ENCODE measurements at regions not wholly inside any gene's neighbourhood (a gene's known extent, or its start where the extent isn't known, plus 50 kb on each side); places are given as distances from the start of the nearest gene placed in this dataset.

GRCh38 chr2:120450196-120450820 is 104.4 kb downstream of the INHBB start:
- no peak for TF ChIP-seq POLR2A (IDR thresholded peaks at IDR 0.05)
- H3K27ac ChIP-seq = no peak overlapping the region
- H3K27me3 ChIP-seq = no peaks in the 10 kb centered on the region
- DNase-seq (no peak), ATAC-seq (no peak)
- no peaks in the 10 kb centered on the region for H3K36me3 ChIP-seq
- H3K4me1 ChIP-seq = no peaks in the 10 kb centered on the region
- no peak overlapping the region for H3K4me3 ChIP-seq
- no peaks in the 10 kb centered on the region for H3K9me3 ChIP-seq
- 89% methylated on average over 3 of the region's 12 CpGs for WGBS (ENCODE audit: insufficient coverage, low coverage, low lambda C conversion rate, missing lambda C conversion rate)
- intact Hi-C loops (cut with DNase I) = no loop called here

- intact Hi-C loops (cut with DNase I) = no loop called here
These were observed 105.4 kb downstream of the INHBB start for GRCh38 chr2:120451334-120451733.

GRCh38 chr2:120452131-120452530 is 106.2 kb downstream of the INHBB start:
- DNase-seq = peak in 1 of 3 donors; percentile 18
- TF ChIP-seq POLR2A (IDR thresholded peaks at IDR 0.05) = no peak
- TF ChIP-seq CTCF (IDR thresholded peaks at IDR 0.05) = no peak
- Histone ChIP-seq H3K9me3 (no peaks in the 10 kb centered on the region), H3K27ac (no peak overlapping the region), H3K4me3 (no peak overlapping the region), H3K36me3 (no peaks in the 10 kb centered on the region), H3K4me1 (no peaks in the 10 kb centered on the region), H3K27me3 (no peaks in the 10 kb centered on the region)
- 100% methylated on average over 1 of the region's 7 CpGs for WGBS (ENCODE audit: insufficient coverage, low coverage, low lambda C conversion rate, missing lambda C conversion rate)
- intact Hi-C loops (cut with DNase I) = no loop called here
- ATAC-seq = no peak

More at GRCh38 chr2:120451334-120451733, 105.4 kb downstream of the INHBB start:
- 13% methylated on average over 1 of the region's 6 CpGs for WGBS (ENCODE audit: insufficient coverage, low coverage, low lambda C conversion rate, missing lambda C conversion rate)
- ATAC-seq (no peak), DNase-seq (no peak)
- Histone ChIP-seq H3K4me3 (no peak overlapping the region), H3K27me3 (no peaks in the 10 kb centered on the region), H3K36me3 (no peaks in the 10 kb centered on the region), H3K4me1 (no peaks in the 10 kb centered on the region), H3K27ac (no peak overlapping the region), H3K9me3 (no peaks in the 10 kb centered on the region)
- no peak for TF ChIP-seq POLR2A (IDR thresholded peaks at IDR 0.05)

- no peak for TF ChIP-seq POLR2A (IDR thresholded peaks at IDR 0.05)
- no peak for TF ChIP-seq CTCF (IDR thresholded peaks at IDR 0.05)
- no peaks in the 10 kb centered on the region for H3K36me3 ChIP-seq
- H3K27ac ChIP-seq = no peak overlapping the region
- no peak overlapping the region for H3K4me3 ChIP-seq
- DNase-seq = no peak
- no peaks in the 10 kb centered on the region for H3K4me1 ChIP-seq
- no peak for ATAC-seq
- 83% methylated on average over 1 of the region's 13 CpGs for WGBS (ENCODE audit: insufficient coverage, low coverage, low lambda C conversion rate, missing lambda C conversion rate)
- H3K9me3 ChIP-seq = no peaks in the 10 kb centered on the region
- intact Hi-C loops (cut with DNase I) = no loop called here
- H3K27me3 ChIP-seq = no peaks in the 10 kb centered on the region
These were observed 107.2 kb downstream of the INHBB start for GRCh38 chr2:120452945-120453634.

GRCh38 chr2:120453635-120453998 is 107.7 kb downstream of the INHBB start:
- no peak for DNase-seq
- Histone ChIP-seq H3K36me3 (no peaks in the 10 kb centered on the region), H3K27me3 (no peaks in the 10 kb centered on the region), H3K9me3 (no peaks in the 10 kb centered on the region), H3K4me1 (no peaks in the 10 kb centered on the region), H3K4me3 (no peak overlapping the region), H3K27ac (no peak overlapping the region)
- WGBS (ENCODE audit: insufficient coverage, low coverage, low lambda C conversion rate, missing lambda C conversion rate) = no CpG with 5 or more reads among the region's 3 CpGs
- no peak for TF ChIP-seq CTCF (IDR thresholded peaks at IDR 0.05)
- no peak for TF ChIP-seq POLR2A (IDR thresholded peaks at IDR 0.05)
- ATAC-seq = no peak
- intact Hi-C loops (cut with DNase I) = no loop called here
